ENCODE measurements at regions not wholly inside any gene's neighbourhood (a gene's known extent, or its start where the extent isn't known, plus 50 kb on each side); places are given as distances from the start of the nearest gene placed in this dataset.

DNA sequence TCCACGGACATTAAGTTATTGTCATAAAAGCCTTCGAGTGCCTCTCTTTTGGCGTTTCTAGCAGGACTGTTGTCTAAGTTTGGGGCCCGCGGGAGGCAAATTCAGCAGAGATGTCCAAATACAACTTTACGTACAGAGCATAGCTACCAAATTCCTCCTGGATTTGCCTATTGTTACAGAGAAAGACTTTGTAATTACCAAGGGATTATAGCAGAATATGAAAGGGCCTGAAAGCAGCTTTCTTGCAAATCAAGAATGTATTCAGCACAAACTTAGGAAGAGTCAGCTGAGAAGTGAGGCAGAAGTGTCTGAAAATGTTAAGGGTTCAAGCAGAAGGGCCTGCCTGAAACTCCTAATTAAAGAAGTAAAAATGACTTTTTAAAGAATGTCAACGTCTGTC is 1053.5 kb upstream of the TENM3 start:
- no peak for DNase-seq

DNA sequence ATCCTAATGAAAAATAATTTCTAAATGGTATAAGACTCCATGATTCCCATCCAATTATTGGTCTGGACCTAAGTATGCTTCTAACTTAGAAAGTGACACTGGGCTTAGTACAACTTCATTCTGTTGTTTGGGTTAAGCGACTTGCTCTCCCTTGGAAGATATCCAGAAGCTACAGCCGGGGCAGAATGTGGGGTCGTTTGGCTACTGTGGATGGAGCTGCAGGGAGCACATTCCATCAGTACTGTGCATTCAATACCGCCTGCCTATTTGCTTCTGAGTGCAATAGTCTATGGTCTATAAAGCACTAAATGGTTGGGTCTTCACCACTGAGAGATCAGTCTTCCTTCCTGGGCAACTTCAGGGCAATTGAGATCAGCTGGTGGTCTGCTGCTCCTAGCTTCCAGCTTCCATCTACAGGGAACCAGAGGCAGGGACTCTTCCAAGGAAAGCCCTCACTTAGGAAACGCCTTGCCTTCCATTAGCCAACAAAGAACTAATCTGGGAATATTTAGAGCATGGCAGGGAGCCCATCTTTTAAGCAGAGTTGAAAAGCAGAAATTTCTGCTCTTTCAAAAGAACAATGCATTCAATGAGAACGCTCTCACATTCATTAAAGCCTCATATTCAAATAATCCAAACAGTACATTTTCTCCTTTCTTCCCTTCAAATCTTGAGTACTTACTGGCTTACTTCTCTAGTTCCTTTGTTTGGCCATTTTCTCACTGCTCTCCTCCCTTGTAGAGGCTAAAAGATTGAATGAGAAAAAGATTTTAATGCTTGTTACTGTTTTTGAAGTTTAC is 1049.9 kb upstream of the TENM3 start:
- no peak for DNase-seq

DNA sequence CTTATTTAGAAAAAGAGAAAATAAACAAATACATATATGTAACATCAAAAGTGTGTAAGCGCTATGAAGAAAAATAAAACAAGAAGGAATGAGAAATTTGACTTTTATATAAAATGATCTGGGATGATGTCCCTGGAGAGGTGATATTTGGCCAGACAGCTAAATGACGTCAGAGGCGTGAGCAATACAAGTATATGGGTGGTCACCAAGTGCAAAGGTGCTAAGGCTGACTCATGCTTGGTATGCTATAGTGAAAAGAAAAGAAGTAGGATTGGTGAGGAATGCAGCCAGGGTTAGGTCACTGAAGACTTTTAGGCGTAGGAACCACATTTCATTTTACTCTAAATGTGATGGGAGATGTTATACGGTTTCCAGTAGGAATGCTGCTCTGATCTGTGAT is 1049.1 kb upstream of the TENM3 start:
- DNase-seq: no peak

DNA sequence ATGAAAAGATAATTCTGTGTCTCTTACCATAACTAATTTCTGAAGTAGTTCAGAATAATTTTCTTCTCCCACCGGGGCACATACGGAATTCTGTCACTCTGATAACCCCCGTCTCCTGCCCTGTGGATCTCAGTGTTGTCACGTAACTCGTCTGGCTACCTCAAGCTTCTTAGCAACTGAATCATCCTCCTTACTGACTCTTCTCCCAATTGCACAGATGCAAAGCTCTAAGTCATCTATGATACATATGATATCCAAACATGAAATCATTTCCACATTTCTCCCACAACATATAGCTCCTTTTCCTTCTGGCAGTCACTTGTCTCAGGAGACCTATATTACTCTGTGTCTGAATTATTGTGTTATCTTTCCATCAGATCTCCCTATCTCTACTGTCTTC is 1043.1 kb upstream of the TENM3 start:
- no peak for DNase-seq

DNA sequence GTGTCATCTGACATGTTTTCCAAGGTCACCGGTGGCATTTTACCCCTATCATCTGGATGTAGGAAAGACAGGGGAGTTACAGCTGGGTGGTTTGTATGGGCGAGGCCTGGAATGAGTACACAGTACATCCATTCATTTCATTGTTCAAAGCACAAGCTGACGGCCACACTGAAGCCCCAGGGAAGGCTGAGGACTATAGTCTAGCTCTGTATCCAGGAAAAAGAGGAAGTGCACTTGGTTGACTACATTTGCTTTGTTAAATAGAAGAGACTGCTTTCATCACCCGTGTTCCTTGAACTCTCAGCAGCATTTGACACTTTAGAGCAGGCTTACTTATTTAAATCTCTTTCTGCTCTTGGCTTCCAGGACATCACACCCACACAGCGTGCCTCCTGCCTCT is 1041.0 kb upstream of the TENM3 start:
- DNase-seq: no peak

DNA sequence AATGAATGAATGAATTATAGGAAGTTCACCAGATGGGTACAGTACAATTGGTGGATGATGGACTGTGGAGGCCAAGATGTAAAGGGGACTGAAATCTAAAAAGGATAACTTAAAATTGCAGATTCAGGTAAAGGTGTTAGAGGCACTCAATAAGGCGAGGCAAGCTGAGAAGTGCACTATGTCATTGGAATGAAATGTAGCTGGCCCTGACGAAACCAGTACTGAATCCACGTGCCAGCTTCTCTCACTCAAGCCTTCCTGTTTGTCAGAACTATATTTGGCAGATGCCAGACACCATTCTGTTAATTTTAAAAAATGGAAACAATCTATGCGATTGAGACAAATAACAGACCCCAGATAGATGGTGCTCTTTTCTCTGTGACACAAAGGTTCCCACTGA is 1039.1 kb upstream of the TENM3 start:
- DNase-seq: no peak

DNA sequence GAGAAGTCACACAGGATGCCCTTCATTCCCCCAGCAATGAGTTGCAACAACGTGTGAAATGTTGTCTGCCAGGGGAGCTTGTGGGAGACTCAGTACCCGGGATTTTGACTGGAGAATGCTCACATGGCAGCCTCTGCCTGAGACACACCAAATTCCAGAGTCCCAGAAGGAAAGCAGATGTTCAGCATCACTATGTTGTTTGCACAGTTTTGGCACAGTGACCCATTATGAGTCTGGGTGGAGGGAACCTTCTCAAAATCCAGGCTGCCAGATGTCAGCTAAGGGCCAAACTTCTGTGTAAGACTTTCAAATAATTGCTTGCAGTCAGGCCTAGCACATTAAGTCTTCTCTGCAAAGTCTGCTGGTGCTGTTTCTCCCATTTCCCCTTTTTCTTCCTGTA is 1029.7 kb upstream of the TENM3 start:
- DNase-seq: no peak

DNA sequence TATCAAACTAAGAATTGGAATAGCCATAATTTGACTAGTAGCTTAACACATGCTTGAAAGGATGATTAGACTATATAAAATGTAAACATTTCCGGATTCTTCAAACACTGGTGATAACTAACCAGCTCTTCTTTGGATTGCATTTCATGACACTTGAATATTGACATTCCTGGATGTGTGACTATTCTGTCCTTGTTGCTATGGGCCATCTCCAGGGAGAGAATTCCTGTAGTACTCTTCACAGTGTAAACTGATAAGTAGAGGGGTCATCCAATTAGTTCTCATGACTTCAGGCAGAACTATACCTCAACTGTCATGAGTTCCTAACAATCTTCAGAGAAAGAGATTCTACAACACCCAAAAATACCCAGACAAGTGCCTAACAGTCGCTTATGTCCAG is 1026.7 kb upstream of the TENM3 start:
- DNase-seq: no peak

DNA sequence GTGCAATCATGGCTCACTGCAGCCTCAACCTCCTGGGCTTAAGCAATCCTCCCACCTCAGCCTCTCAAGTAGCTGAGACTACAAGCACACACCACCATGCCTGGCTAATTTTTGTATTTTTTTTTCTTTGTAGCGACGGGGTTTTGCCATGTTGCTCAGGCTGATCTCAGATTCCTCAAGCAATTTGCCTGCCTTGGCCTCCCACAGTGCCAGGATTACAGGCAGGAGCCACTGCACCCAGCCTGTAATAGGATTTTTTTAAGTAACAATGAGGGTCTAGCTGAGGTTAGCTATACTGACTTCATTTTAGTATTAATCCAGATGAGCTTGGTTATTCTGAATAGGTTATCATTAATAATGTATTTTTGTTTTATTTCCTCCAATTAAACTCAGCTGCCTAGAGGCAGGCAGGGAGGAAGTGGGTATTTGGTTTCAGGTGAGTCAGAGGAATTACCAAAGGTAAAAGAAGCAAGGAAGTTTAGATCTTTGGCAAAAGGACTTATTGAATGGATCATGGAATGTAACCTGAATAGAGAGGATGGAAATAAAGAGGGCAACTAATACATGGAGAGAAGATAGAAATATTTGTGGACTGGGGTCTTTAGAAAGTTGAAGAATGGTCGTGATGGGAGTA is 1023.3 kb upstream of the TENM3 start:
- no peak for DNase-seq

DNA sequence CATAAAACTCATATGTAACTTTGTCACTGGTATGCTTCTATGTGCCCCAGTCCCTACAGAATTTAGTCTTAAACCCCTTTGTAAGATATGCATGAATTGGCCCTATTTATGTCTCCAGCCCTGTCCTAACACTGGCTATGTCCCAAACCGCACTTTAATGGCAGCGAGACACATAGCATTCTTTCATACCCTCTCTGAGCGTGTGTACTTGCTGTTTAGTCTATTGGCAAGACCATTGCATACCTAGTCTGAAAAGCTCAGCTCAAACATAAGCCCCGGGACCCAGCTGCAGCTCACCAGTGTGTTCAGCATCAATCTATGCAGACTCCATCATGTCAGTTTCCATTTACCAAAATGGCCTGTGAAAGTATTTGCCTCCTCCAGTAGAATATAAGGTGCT is 1018.4 kb upstream of the TENM3 start:
- DNase-seq: no peak

DNA sequence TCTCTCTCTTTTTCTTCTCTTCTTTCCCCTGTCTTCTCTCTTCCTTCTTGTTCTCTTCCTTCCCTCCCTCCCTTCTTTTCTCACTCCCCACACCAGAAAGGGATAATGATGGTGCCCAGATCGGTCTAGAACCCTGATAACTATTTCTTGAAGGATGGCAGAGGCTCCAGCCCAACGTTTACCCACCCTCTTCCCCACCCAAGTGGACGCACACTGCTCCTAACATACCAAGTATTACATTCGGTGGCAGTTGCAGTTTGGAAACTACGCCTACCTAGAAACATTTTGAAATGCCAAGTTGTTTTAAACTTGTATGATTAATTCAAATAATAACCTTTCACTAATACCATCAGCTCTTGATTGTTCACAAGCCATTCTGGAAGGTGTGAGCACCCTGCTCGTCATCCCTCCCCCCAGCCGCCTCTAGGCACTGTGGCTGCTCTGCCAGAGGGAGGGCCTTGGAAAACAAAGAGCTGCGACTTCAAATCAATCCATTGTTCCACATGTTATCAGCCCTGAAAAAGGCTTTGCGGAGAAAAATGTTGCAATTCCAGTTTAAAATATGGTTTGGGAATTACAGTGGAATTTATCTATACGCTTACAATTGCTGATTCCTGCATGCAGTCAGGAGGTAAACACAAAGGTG is 1017.5 kb upstream of the TENM3 start:
- DNase-seq: no peak

DNA sequence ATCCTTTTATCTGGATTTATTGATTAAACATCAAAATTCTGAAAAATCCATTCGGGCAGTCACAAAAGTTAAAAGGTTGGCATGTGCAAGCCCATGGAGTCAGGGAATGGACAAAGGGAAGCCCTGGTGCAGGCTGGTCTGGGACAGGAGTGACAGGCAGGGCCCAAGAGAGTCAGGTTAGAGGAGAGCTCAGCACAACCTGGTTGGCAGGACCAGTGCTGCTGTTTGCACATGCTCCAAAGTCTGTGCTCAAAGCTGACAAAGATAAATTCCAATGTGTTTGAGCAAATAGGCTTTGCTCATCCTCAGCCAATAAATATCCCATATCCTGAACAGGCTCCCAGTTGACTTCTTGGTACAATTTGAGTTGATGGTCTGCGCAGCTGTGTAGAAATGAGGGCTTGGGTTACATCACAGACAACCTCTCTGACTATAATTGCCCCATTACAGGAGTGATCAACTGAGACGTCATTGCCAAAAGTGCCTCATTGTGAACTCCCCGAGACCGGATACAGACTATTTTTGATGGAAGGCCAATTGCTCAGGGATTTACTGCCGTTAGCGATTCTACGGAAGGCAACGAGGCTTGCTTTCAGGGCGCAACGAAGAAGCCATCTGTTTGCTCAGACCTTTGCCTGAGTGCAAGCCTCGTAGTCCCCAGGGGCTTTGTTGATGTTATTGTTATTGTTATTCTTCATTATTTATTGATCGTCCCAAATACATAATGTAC is 1008.1 kb upstream of the TENM3 start:
- DNase-seq: no peak

DNA sequence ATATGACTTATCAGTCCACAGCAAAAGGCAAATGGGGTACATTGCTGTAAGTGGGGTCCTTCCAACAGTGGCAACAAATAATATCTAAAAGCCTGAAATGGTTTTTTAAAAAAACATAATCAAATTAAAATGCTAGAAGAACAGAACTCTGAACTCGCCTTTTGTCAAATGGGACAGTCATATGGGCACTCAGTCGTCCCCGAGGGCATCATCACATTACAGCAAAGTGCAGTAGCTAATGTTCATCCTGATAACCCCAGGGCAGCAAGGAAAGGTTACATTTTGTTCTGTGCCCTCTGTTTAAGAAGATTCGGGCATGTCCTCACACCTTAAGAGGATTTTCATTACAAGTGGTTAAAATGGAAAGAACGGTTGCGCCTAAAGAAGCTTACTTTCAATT is 997.9 kb upstream of the TENM3 start:
- DNase-seq: no peak

DNA sequence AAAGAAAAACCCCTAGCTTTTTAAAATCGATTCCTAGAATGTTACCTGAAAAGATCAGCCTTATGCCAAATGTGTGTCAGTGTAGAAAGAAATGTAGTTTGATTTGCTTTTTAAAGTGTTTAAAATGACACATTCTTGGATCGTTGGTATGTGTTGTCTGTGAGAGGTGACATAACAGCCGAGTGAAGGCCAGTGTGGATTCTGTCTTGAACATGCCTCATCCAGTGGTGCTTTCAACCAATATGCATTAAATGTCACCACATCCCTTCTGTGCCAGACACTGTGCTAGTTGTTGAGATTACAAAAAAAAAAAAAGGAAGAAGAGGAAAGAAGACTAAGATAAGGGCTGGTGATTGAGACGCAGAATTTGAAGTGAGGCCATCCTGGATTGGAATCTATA is 994.2 kb upstream of the TENM3 start:
- DNase-seq: no peak

DNA sequence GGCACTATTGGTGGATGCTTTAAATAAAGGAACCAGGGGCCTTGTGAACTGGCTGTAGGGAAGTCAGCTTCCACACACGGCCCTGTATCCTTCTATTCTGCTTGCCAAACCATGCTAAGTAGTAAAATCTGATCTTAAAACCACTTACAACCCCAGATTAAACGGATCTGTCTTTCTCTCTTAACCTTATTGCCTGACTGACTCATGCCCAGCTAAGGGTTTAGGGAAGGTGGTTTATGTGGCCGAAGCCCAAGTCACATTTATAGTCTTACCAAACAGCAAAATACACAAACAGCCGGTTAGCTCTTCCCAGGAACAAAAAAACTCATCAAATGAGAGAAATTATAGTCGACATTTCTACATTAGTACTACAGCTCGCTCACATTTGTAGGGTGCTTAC is 988.4 kb upstream of the TENM3 start:
- no peak for DNase-seq

DNA sequence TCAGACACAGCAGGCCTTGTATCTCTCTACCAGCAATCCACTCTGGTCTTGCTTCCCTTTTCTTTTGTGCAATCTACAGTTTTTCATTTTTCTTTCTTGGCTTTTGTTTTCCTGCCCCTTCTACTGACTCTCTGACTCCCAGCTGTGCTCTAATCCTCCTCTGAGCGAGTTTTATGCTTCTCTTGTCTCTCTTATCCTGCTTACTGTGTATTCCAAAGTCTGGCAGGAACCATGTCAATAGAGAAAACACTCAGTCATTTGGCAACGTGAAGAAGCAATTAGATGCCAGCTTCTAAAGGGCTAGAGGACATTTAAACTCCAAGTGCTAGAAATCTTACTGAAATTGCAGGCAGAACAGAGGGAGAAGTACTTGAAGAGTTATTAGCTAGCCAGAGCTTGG is 984.6 kb upstream of the TENM3 start:
- DNase-seq: no peak

DNA sequence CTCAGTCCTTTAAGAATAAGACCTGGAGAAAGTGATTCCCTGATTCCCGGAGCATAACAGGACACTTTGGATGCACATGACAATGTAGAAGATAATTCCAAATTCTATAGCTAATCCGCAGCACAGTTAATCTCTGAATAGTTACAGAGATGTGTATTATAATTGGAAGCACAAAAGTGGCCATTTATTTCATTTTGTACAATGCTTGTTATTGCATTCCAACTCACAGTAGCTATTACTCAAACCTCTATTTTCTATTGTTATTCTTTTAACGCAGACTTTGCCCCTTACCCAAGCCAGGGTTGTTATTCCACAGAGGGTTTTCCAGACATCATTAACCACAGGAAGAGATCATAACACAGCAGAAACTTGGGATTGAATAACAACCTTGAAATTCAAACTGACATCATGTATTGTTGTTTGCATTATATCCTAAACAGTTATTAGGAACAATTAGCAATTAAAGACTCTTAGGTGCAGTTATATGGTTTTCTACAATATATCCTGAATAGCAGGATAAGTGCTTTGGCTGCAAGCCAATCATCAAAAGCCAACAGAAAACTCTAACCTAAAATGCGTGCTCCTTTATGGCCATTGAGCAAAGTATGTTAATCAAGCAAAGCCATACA is 984.0 kb upstream of the TENM3 start:
- DNase-seq: no peak

DNA sequence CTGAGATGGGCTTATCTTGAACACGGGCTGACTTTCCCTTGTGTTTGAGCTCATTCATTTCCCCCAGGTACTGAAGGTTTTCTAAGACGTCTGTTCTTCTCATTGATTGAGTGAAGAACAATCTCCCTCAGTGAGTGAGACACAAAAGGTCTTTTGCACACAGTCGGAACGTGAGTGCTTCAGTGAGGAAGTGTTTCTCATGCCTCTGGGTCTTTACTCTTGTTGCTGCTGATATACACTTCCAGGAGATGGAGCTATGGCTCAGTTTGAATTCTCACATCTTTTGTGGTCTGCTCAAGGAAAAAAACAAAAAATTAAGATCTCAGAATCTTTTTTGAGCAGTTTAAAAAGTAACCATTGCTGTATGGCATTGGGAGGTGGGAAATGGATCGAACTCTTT is 981.9 kb upstream of the TENM3 start:
- no peak for DNase-seq

DNA sequence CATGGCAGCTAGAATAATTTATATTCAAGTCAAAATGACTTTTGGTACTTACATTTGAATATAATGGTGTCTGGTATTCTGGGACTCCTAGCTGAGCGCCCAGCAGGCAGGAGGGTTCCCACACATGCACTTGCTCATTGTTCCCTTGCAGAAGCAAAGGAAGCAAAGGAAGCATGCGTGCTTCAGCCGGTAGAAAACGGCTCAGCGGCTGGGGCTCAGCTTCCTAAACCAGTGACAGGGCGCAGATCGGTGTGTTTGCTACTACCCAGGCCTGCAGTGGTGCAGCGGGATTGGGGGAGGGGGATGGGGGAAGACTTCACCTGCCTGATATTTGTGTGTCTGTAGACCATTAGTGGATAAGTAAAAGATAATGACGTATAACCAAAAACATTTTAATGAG is 978.3 kb upstream of the TENM3 start:
- DNase-seq: no peak

DNA sequence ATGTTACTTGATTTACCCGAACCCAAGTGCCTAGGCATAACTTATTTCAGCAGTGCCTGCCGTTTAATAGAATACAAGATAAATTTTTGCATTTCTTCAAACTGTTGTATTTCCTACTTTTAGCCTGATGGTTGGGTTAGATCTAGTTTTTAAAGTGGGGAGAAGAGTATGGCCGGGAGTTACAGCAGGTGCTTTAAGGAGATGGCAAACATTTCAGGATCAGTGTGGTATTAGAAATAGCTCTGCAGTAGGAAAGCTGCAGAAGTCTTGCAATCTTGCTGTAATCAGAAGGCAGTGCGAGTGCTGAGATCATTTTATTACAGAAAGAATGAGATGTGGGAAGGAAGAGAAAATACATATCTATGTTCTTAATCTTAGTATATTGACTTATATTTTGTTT is 977.8 kb upstream of the TENM3 start:
- no peak for DNase-seq

DNA sequence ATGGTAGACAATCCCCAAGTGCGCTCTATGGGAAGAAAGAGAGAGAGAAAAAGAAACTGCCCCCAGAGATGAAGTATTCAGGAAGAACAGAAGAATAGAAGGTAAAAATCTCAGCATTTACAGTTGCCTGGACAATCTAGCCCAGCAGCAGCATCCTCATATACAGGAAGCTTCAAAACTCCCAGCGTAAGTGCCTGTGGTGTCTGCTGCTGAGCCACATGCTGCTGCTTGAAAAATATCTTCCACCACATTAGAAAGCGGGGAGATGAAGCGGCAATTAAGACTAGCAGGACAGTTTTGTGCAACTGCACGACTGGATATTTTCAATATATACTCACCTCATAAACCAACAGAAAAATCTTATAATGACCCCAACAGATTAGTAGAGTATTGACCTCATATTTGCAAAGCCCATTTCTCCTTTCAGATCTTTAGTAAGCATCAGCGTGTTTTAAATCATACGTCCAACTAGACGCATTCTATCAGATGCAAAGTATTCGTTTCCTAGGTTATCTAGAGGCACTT is 972.0 kb upstream of the TENM3 start:
- DNase-seq: no peak

DNA sequence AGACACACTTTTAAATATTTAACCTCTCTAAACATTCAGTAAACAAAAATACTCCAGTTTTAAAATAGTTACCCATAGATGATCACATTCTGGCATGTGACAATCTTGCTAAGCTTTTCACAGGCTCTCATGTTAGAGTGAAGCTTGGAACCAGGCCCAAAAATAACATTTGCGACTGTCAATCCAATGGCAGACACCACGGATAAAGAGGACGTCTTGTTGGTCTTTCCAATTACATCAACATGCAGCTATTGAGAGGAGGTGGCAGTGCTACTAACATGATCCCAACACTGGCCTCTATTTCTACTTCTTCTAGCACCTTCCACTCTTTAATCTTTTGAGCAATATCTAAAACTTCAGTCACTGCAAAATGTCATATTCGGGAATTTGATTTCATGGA is 970.8 kb upstream of the TENM3 start:
- DNase-seq: no peak

DNA sequence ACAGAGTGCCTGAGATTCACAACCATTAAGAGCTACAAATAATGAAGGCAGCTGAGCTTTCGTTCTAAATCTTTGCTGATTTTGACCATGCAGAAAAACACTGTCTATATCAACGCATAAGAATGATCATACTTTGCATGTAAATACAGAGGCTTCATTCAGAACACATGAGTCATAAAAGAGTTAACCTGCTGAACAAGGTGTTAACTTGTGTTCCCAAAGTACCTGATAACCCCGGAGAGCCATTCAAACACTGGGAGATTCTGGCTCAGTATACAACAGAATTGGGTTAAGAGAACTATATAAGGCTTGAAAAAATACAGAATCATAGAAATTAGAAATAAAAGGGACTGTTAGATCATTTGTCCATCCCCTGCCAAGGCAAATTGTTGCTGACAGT is 964.3 kb upstream of the TENM3 start:
- DNase-seq: no peak

All from activated CD4-positive, alpha-beta T cell treated with anti-CD3 and anti-CD28 coated beads, Interleukin-2, amount 50 U/mL, for 48 hours (primary cell).